ENCODE measurements at regions not wholly inside any gene's neighbourhood (a gene's known extent, or its start where the extent isn't known, plus 50 kb on each side); places are given as distances from the start of the nearest gene placed in this dataset.

DNA sequence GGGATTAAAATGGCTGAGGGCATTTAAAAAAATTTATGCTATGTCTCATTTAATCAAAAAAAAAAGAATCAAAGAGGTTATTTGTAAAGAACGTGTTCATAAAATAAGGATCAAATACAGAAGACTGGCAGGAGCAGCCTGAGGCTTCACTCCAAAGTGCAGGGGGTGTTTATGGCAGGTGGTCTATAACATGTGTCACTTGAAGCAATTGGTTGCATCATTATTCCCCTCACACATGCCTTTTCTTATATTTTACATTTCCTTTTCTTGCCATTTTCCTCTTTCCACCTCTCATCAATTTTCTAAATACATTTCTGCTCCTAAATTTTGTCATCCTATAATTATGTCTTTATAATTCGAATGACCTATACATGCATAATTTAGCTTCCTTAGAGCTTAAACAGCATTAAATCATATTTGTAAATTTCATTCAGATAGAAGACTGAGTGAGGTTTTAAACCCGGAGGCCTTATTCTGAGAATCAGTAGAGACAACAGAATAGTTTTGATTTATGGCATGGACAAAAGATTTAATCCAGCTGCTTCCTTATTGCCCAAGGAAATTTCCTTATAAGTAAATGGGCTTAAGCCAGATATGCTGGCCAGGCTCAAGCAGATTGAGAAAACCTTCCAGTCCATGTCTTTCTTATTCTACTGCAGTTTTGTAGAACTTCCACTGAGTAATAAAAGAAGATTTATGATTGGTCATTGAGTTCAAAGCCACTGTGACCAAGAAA is 322.8 kb downstream of the TGFB2 start:
- H3K27ac Mint-ChIP-seq = no peak overlapping the region

DNA sequence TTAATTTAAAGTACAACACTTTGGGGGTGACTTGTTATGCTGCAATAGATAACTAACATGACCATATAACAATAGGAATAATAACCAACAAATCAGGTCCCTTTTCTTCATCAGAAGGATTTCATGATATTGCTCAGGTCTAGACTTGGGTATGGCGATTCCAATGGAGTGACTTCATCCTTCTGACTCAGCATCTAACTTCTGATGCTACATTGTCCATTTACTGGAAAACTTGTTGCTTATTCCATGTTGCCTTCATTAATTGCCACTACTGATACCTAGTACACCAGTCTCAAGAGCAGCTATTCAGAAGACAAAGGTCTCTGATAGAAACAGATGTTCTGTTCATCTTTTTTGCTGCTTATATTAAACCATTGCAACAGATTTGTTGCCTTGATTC is 324.3 kb downstream of the TGFB2 start:
- no peak overlapping the region for H3K4me3 Mint-ChIP-seq
- Histone ChIP-seq H3K9me3 (ENCODE audit: control insufficient read depth, low read length) (peaks cover 5% of the 10 kb centered on the region), H3K36me3 (ENCODE audit: control insufficient read depth, insufficient read depth, low read length) (no peaks in the 10 kb centered on the region), H3K27me3 (ENCODE audit: control insufficient read depth, insufficient read depth, low read length, poor library complexity, severe bottlenecking) (no peaks in the 10 kb centered on the region), H3K27ac (ENCODE audit: low read depth, low read length) (no peak overlapping the region), H3K4me1 (ENCODE audit: control insufficient read depth, insufficient read depth, low read length) (peaks cover 4% of the 10 kb centered on the region), H3K9ac (ENCODE audit: extremely low read depth, low read length, poor library complexity, severe bottlenecking) (no peak overlapping the region), H3K4me3 (ENCODE audit: low read length) (no peak overlapping the region)
- DNase-seq = no peak
- no peak overlapping the region for H3K27ac Mint-ChIP-seq
- H3K36me3 Mint-ChIP-seq (ENCODE audit: low read depth) = no peaks in the 10 kb centered on the region
- 96 to 100% methylated on average over 1 of the region's 1 CpG for WGBS, 2 experiments (ENCODE audit: insufficient coverage in 1 of 2, insufficient read length in 1 of 2)
- peaks cover 4% of the 10 kb centered on the region for H3K4me1 Mint-ChIP-seq
- H3K27me3 Mint-ChIP-seq (ENCODE audit: insufficient read depth) = no peaks in the 10 kb centered on the region
- no peaks in the 10 kb centered on the region for H3K9me3 Mint-ChIP-seq
- TF ChIP-seq, protein P1, sequence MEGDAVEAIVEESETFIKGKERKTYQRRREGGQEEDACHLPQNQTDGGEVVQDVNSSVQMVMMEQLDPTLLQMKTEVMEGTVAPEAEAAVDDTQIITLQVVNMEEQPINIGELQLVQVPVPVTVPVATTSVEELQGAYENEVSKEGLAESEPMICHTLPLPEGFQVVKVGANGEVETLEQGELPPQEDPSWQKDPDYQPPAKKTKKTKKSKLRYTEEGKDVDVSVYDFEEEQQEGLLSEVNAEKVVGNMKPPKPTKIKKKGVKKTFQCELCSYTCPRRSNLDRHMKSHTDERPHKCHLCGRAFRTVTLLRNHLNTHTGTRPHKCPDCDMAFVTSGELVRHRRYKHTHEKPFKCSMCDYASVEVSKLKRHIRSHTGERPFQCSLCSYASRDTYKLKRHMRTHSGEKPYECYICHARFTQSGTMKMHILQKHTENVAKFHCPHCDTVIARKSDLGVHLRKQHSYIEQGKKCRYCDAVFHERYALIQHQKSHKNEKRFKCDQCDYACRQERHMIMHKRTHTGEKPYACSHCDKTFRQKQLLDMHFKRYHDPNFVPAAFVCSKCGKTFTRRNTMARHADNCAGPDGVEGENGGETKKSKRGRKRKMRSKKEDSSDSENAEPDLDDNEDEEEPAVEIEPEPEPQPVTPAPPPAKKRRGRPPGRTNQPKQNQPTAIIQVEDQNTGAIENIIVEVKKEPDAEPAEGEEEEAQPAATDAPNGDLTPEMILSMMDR (conservative IDR thresholded peaks at IDR 0.05) = no peak

More for the DNA sequence above, 322.8 kb downstream of the TGFB2 start:
- Histone ChIP-seq H3K4me1 (ENCODE audit: control insufficient read depth, insufficient read depth, low read length) (no peaks in the 10 kb centered on the region), H3K4me3 (ENCODE audit: low read length) (no peak overlapping the region), H3K9me3 (ENCODE audit: control insufficient read depth, low read length) (peaks cover 5% of the 10 kb centered on the region), H3K9ac (ENCODE audit: extremely low read depth, low read length, poor library complexity, severe bottlenecking) (no peak overlapping the region), H3K27me3 (ENCODE audit: control insufficient read depth, insufficient read depth, low read length, poor library complexity, severe bottlenecking) (no peaks in the 10 kb centered on the region), H3K36me3 (ENCODE audit: control insufficient read depth, insufficient read depth, low read length) (no peaks in the 10 kb centered on the region), H3K27ac (ENCODE audit: low read depth, low read length) (no peak overlapping the region)
- WGBS, 2 experiments (ENCODE audit: insufficient coverage in 1 of 2, insufficient read length in 1 of 2) = 89 to 92% methylated on average over 2 to 3 of the region's 3 CpGs
- H3K27me3 Mint-ChIP-seq (ENCODE audit: insufficient read depth) = no peaks in the 10 kb centered on the region
- DNase-seq = no peak
- H3K4me1 Mint-ChIP-seq = no peaks in the 10 kb centered on the region
- no peaks in the 10 kb centered on the region for H3K36me3 Mint-ChIP-seq (ENCODE audit: low read depth)
- no peaks in the 10 kb centered on the region for H3K9me3 Mint-ChIP-seq
- TF ChIP-seq, protein P1 (conservative IDR thresholded peaks at IDR 0.05) = no peak
- H3K4me3 Mint-ChIP-seq = no peak overlapping the region

DNA sequence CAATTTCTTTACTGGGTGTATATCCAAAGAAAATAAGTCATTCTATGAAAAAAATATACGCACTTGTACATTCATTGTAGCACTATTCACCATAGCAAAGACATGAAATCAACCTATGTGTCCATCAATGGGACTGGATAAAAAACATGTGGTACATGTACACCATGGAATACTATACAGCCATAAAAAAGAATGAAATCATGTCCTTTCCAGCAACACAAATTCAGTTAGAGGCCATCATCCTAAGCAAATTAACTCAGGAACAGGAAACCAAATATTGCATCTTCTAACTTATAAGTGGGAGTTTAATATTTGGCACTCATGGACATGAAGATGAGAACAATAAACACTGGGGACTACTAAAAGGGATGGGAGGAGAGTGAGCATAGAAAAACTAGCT is 325.7 kb downstream of the TGFB2 start:
- H3K4me1 ChIP-seq (ENCODE audit: control insufficient read depth, insufficient read depth, low read length) = peaks cover 4% of the 10 kb centered on the region
- WGBS, 2 experiments (ENCODE audit: insufficient coverage in 1 of 2, insufficient read length in 1 of 2) = 92 to 100% methylated on average over 1 of the region's 1 CpG
- Mint-ChIP-seq H3K36me3 (ENCODE audit: low read depth) (no peaks in the 10 kb centered on the region), H3K27ac (no peak overlapping the region), H3K27me3 (ENCODE audit: insufficient read depth) (no peaks in the 10 kb centered on the region), H3K4me3 (no peak overlapping the region), H3K4me1 (peaks cover 11% of the 10 kb centered on the region), H3K9me3 (no peaks in the 10 kb centered on the region)
- no peak for DNase-seq
- H3K9ac ChIP-seq (ENCODE audit: extremely low read depth, low read length, poor library complexity, severe bottlenecking) = no peak overlapping the region
- H3K27ac ChIP-seq (ENCODE audit: low read depth, low read length) = no peak overlapping the region
- no peaks in the 10 kb centered on the region for H3K36me3 ChIP-seq (ENCODE audit: control insufficient read depth, insufficient read depth, low read length)
- TF ChIP-seq, protein P1 (conservative IDR thresholded peaks at IDR 0.05) = no peak
- H3K9me3 ChIP-seq (ENCODE audit: control insufficient read depth, low read length) = peaks cover 3% of the 10 kb centered on the region
- H3K4me3 ChIP-seq (ENCODE audit: low read length) = no peak overlapping the region
- H3K27me3 ChIP-seq (ENCODE audit: control insufficient read depth, insufficient read depth, low read length, poor library complexity, severe bottlenecking) = no peaks in the 10 kb centered on the region

Data from endodermal cell (in vitro differentiated cells).